HPDE6-E6E7 (cell line): ENCODE measurements at regions not wholly inside any gene's neighbourhood (a gene's known extent, or its start where the extent isn't known, plus 50 kb on each side); places are given as distances from the start of the nearest gene placed in this dataset.

Source experiments
- DNase-seq: peaks from one replicate; pipeline ENCODE4 v3.0.0; 2011; ENCODE audit warnings: missing footprints; ENCODE audit errors: extremely low spot score

DNA sequence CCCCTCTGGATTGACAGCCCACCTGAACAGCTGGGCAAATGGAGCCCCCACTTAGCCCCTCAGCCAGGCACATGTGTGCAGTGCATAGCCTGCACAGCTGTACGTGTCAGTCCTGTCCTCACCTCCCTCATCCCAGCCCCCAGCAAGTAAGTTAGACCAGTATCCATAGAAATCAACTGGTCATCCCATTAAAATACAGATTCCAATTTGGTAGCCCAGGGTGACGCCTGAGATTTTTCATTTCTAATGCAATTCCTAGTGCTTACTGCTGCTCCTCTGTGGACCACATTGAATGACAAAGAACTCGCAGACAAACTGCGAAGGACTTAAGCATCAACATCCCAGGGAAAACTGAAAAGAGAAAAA, 99.0 kb upstream of the GJB5 start:
- DNase-seq: no peak

GRCh38 chr1:34656299-34656698, 98.5 kb upstream of the GJB5 start:
- DNase-seq: no peak

DNA sequence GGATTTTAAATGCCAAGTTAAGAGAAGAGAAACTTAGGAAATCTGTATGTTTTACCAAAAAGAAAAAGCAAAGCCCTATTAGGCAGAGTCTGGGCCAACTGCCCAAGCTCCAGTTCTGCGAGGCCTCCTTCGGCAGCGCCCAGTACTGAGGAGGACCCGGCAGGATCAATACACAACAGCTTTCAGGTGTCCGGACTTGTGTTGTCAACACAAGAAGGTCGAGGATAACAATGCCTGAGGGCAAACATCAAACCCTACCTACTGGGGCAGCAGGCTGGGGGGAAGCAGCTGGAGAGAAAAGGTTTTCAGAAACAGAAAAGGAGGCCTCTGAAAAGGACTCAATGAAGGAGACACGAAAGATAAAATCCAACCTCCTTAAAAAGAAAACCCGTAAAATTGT, 98.1 kb upstream of the GJB5 start:
- no peak for DNase-seq

- DNase-seq: no peak
Observed at GRCh38 chr1:34657266-34657665, 97.6 kb upstream of the GJB5 start.

DNA sequence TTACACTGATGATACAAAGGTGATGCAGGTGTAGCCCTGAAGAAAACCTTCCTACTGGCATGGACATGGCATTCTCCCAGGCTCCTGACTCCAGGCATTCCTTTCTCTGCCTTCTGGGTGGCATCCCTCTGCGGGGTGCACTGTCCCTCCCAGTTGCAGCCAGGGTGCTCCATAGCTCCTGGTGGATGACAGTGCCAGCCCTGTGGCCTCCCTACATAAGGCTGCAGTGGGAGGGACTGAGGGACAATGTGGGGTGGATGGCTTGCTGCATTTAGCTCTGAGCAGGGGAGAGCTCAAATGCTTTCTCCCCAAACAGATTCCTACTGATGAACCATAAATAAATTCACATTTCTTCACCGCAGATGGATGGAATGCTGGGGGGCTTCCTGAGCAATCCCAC, 97.0 kb upstream of the GJB5 start:
- DNase-seq: no peak

DNA sequence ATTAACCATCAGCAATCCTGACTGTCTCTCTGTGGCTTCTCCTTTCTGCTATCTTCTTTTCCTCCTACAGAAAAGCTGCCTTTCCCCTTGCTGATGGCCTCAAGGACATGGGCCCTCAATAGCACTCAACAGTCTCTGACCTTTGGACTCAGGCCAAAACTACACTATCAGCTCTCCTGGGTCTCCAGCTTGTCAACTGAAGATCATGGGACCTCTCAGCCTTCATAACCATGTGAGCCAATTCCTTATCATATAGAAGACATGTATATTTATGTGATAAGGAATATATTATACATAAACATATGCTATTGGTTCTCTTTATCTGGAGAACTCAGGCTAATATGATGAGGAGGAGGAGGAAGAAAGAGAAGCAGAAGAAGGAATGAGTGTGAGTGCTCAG, 91.8 kb upstream of the GJB5 start:
- DNase-seq: no peak

DNA sequence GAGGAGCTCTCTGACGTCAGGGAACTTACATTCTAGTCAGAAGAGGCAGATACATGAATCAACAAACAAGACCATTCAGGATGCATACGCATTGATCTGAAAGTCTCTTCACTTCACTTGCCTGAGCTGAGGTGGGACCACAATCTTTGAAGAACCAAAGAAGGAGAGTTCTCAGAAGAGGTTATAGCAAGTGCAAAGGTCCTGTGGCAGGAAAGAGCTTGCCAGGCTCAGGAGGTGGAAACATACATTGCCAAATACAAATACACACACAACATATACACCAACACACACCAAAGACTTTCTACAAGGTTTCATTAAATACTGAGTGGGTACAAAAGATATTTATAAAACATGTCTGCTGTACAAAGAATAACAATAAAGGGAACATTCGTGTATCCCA, 86.8 kb upstream of the GJB5 start:
- DNase-seq: no peak

- DNase-seq: no peak
Observed at GRCh38 chr1:34670982-34671381, 83.9 kb upstream of the GJB5 start.

- no peak for DNase-seq
Observed at GRCh38 chr1:34671887-34672286, 83.0 kb upstream of the GJB5 start.

DNA sequence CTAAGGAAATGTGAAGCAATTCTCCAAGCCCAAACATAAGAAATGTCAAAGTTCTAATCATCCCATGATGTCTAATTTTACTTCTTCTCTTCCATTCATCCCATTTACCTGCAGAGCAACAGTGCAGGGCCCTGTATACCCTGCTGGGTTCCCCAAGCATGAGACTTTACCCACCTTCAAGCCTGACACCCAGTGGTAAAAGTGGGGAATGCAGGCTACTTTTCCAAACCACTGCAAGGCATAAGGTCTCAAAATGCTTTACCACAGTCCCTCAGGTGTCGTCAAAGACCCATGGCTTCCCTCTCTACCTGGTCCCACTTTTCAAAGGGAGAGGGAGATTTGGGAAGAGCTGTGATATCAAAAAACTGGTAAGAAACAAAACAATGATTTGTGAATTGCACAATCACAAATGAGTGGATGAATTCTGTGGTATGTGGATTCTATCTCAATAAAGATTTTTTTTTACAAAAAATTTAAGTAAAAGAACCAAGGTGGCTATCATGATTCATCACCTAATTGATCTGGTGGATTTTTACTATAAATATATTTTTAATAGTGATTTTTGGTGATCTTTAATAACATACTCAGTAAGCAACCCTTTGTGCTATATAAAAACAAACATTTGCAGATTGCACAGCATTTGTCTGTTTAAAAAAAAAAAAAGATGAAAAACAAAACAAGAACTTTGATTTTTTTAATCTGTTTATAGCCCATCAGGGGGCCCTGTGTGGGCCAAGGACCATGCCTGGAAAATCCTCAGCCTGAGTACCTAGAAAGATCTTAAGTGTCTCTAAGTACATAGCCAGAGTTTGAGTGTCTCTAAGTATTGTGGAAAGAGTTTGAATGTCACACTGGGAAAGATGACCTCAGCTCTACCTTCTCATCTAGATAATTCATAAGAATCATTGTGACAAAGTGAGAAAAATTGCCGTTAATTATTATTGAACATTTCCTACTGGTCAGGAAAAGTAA, 73.1 kb upstream of the GJB5 start:
- peak; percentile 51 for DNase-seq

DNA sequence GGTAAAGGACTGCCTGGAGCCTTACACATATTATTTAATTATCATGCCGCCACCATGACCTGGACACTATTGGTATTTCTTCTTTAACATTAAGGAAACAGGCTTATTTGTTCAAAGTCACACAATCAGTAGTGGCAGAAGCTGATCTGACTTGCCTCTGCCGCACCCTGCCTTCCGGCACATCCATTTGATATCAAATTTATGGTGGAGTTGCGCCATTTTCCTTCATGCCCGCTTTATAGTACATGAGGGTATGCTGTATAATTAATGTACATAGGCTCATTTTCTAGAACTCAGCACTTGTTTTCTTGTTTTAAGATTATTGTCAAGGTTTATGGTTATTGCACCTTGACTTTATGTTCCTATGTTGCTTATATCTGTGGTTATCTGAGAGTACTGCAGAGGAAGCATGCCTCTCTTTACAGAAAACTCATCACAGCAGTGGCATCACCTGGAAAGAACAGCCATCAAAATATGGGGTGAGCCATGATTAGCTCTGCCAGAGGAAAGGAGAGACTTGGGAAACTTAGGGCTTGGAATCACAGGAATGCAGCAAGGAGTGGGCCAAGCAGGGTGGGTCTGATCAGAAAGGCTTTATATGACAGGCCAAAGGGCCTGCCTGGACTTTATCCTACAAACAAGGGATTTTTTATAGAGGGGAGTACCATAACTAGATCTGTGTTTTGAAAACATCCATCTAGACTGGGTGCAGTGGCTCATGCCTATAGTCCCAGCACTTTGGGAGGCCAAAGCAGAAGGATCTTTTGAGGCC, 72.2 kb upstream of the GJB5 start:
- no peak for DNase-seq

GRCh38 chr1:34683616-34684015, 71.2 kb upstream of the GJB5 start:
- DNase-seq: no peak

- DNase-seq: no peak
Observed at GRCh38 chr1:34684266-34684665, 70.6 kb upstream of the GJB5 start.

DNA sequence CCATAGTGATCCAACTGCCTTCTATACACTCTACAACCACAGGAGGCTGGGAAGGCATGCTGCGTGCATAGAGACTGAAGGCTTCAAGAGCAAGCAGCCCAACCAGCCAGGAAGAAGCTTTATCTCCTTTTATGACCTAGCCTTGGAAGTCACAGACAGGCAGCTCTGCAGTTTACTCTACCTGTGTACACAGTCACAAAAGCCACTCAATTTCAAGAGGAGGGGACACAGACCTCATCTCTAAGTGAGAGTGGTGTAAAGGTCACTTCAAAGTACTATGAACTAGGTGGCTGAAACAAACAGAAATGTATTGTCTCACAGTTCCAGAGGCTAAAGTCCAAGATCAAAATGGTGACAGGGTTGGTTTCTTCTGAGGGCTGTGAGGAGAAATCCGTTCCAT, 69.6 kb upstream of the GJB5 start:
- no peak for DNase-seq

DNA sequence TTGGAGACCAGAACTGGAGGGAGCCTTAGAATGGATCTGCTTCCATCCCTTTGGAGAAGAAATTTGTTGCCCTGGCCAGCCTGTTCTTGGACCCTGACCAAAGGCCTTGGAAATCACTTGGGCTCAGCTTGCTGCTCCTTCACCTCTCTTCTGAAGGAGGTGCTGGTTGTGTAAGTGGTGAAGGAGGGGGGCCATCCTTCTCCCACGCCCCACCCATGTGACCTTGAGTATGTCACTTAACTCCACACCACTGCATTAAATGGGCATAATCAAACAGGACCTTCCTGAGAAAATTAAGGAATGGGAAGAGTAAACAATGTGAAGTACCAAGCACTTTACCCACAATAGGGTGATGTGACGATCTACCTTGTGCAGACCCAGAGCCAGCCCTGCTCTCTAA, 68.3 kb upstream of the GJB5 start:
- no peak for DNase-seq

GRCh38 chr1:34688006-34688741, 66.7 kb upstream of the GJB5 start:
- DNase-seq: no peak

GRCh38 chr1:34690269-34690668, 64.6 kb upstream of the GJB5 start:
- no peak for DNase-seq

DNA sequence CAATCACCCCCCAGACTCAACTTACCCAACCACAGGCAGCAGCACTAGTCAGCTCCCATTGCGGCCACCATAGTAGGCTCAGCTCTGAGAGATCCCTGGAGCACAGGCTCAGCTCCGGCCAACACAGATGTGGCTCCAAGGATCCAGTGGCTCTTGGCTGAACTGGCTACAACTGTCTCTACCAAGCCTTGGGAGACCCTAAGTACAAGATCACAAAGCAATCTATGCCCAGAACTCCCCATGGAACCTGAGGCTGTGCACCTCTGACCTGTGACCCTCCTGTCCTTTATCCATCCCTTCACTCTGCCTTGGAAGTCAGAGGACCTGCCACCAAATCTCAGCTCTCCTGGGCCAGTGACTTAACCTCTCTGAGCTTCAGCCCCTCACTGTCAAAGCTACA, 61.8 kb upstream of the GJB5 start:
- DNase-seq: no peak

- no peak for DNase-seq
Observed at GRCh38 chr1:34694383-34694782, 60.5 kb upstream of the GJB5 start.

DNA sequence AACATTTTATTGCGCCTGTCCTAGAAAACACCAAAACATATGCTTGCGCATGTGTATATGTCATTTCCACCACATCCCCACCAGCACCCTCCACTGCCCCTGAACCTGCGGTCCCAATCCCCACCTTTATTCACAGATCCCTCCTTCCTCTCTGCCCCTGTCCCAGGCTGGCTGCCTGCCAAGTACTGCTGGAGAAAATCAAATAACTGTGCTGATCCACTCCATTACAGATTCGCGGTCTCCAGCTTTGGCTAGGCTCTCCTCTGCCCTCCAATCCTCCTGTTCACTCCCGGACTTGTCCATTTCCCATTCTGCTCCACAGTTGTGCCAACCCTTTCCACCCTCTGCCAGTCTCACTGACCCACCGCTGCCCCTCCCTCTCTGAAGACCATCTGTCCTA, 59.3 kb upstream of the GJB5 start:
- DNase-seq: no peak

- DNase-seq: peak; percentile 14
Observed at GRCh38 chr1:34696230-34696629, 58.6 kb upstream of the GJB5 start.

DNA sequence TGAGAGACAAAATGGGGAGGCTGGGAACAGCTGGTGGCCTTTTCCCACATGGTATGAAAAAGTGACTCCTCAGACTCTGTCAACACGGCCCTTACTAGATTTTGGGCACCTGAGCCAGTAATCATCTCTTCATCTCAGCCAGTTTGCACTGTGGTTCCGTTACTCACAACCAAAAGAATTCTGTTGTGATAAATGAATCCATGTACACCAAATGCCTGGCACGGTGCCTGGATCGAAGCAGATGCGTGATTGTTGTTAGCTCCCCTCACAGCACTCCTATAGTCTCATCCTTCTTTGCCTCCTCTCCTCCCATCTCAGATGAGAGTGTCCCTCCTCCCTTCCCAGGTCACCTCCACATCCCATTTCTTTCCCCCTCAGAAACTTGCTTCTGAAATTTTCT, 57.9 kb upstream of the GJB5 start:
- no peak for DNase-seq
